K562 (cell line): ENCODE measurements at regions not wholly inside any gene's neighbourhood (a gene's known extent, or its start where the extent isn't known, plus 50 kb on each side); places are given as distances from the start of the nearest gene placed in this dataset.

Experiments
- ATAC-seq: fragments of 200-7000 bp; cut with Tn5 transposase; 3 replicates; pipeline ENCODE4 v1.9.1; 2020; ENCODE audit warnings: moderate library complexity
- BruUV-seq: library from RNA; stranded (reverse); fragments of 400-500 nt; replicated peaks from 2 replicates; lab custom pipeline; 2021; lab: Mats Ljungman, UMichigan
- CTCF ChIA-PET: fragments of 300-600 bp; formaldehyde crosslinking; extraction: SDS; loops from one replicate; lab custom pipeline; 2021; ENCODE audit warnings: low intra/inter-chr PET ratio; lab: Yijun Ruan, JAX
- POLR2A ChIA-PET: fragments of 300-600, 350-650 bp; sonication (Branson Sonifier 250); formaldehyde crosslinking; extraction: SDS; loops from one replicate; lab custom pipeline; 2021; ENCODE audit warnings: antibody characterized with exemption, inconsistent platforms; lab: Yijun Ruan, JAX
- DNase-seq, 4 experiments: peaks; one replicate each; pipeline versions ENCODE4 v3.0.0 to v3.0.0-alpha.2; 2011 to 2018; ENCODE audit warnings: low spot score in 3 of 4, mixed read lengths in 3 of 4; ENCODE audit errors: extremely low read depth in 1 of 4
- FAIRE-seq: peaks from 2 replicates; lab custom pipeline; 2011; peaks lifted over from hg19 to GRCh38; lab: Jason Lieb, UNC
- H2AFZ ChIP-seq: 2 replicates; pipeline ENCODE4 v1.6.0; 2011; ENCODE audit warnings: low read depth, low read length, control low read depth, inconsistent platforms
- H3K27ac ChIP-seq: fragments of 200-600 bp; 3 replicates; pipeline ENCODE4 v1.8.0; 2011; ENCODE audit warnings: low read depth, mild to moderate bottlenecking, control low read depth, inconsistent platforms, low read length, moderate library complexity, mixed read lengths; ENCODE audit errors: extremely low read depth
- H3K27me3 ChIP-seq, 2 experiments: fragments of 300-600 bp in 1 of 2; 2 replicates in 1 of 2; 3 replicates in 1 of 2; pipeline versions ENCODE4 v1.6.0 to v1.8.0; 2011; ENCODE audit warnings: inconsistent platforms in 2 of 2, low read length in 2 of 2, mild to moderate bottlenecking in 1 of 2, mixed read lengths in 1 of 2, moderate library complexity in 1 of 2; ENCODE audit not compliant: control insufficient read depth in 2 of 2, insufficient read depth in 2 of 2
- H3K36me3 ChIP-seq: fragments of 300-600 bp; 3 replicates; pipeline ENCODE4 v1.8.0; 2011; ENCODE audit warnings: mild to moderate bottlenecking, low read length, inconsistent platforms; ENCODE audit not compliant: control insufficient read depth, insufficient read depth
- H3K4me1 ChIP-seq, 2 experiments: fragments of 200-600 bp in 1 of 2; replicated peaks in 1 of 2; 2 replicates in 1 of 2; 3 replicates in 1 of 2; pipeline versions ENCODE4 v1.5.1 to v1.8.0; 2011; ENCODE audit warnings: inconsistent platforms in 2 of 2, low read length in 2 of 2, mild to moderate bottlenecking in 1 of 2, mixed read lengths in 1 of 2, moderate library complexity in 1 of 2; ENCODE audit not compliant: control insufficient read depth in 2 of 2, insufficient read depth in 2 of 2
- H3K4me2 ChIP-seq: 2 replicates; pipeline ENCODE4 v1.6.1; 2011; ENCODE audit warnings: low read length, control low read depth, inconsistent platforms, mixed read lengths; ENCODE audit not compliant: insufficient read depth
- H3K4me3 ChIP-seq: fragments of 200-600 bp; sonication (generic), shearing (Covaris generic); 2 replicates; pipeline ENCODE4 v1.5.1; 2016; ENCODE audit warnings: control low read depth, inconsistent platforms
- H3K79me2 ChIP-seq: fragments of 200-600 bp; 3 replicates; pipeline ENCODE4 v1.8.0; 2011; ENCODE audit warnings: low read length, inconsistent platforms; ENCODE audit not compliant: control insufficient read depth, insufficient read depth
- H3K9ac ChIP-seq, 2 experiments: 2 replicates each; pipeline versions ENCODE4 v1.6.0 to v1.6.1; 2011; ENCODE audit warnings: low read depth in 2 of 2, low read length in 2 of 2, control low read depth in 1 of 2, inconsistent platforms in 1 of 2, mild to moderate bottlenecking in 1 of 2, mixed read lengths in 1 of 2; ENCODE audit not compliant: insufficient read depth in 1 of 2
- H3K9me1 ChIP-seq: one replicate; pipeline ENCODE4 v1.6.0; 2011; ENCODE audit warnings: inconsistent platforms, mild to moderate bottlenecking, low read length, moderate library complexity; ENCODE audit not compliant: control insufficient read depth, insufficient read depth
- H3K9me3 ChIP-seq: replicated peaks from 2 replicates; pipeline ENCODE4 v1.5.1; 2011; ENCODE audit warnings: low read depth, low read length, inconsistent platforms; ENCODE audit not compliant: control insufficient read depth, insufficient read depth
- H4K20me1 ChIP-seq: replicated peaks from 2 replicates; pipeline ENCODE4 v1.6.1; 2011; ENCODE audit warnings: low read length, inconsistent platforms, mixed read lengths; ENCODE audit not compliant: control insufficient read depth, insufficient read depth
- WGBS: fragments of 100-300 bp; shearing (Covaris generic); methylation state at CpG from one replicate; pipeline ENCODE4 v1.1.6; 2016; ENCODE audit warnings: low coverage, mixed read lengths; ENCODE audit not compliant: insufficient coverage; ENCODE audit errors: missing lambda C conversion rate; 5-methylcytosine and 5-hydroxymethylcytosine counted together
- in situ Hi-C: fragments of 300-500 bp; cut with MboI; formaldehyde crosslinking; loops from 4 replicates; pipeline ENCODE4 v1.15.0; 2018; ENCODE audit warnings: inconsistent platforms, mixed read lengths
- intact Hi-C: fragments of 100-400 bp; cut with micrococcal nuclease; formaldehyde crosslinking; loops from 2 replicates; pipeline ENCODE4 v1.14.2; 2022
- TF ChIP-seq, protein P1 (sequence below): fragments of 450-650 bp; formaldehyde crosslinking; conservative IDR thresholded peaks from 2 replicates; pipeline ENCODE4 v1.4.0; 2022; ENCODE audit warnings: mild to moderate bottlenecking, missing genetic modification characterization
- TF ChIP-seq, protein P2 (sequence below): fragments of 200-800 bp; sonication (Bioruptor generic); IDR thresholded peaks from 2 replicates; pipeline ENCODE4 v1.6.1; 2016; ENCODE audit warnings: missing genetic modification characterization, missing compliant biosample characterization
- TF ChIP-seq, protein P3 (sequence below): fragments of 150-350 bp; conservative IDR thresholded peaks from 2 replicates; pipeline ENCODE4 v1.6.1; 2014; ENCODE audit warnings: low read length
- TF ChIP-seq, protein P4 (sequence below): sonication (generic); formaldehyde crosslinking; IDR thresholded peaks from 2 replicates; pipeline ENCODE4 v1.8.1; 2023; ENCODE audit warnings: mild to moderate bottlenecking, missing genetic modification reagents
- TF ChIP-seq, protein P5 (sequence below): fragments of 200-400 bp; formaldehyde crosslinking; IDR thresholded peaks from 2 replicates; pipeline ENCODE4 v1.6.1; 2017; ENCODE audit warnings: mild to moderate bottlenecking, low read depth, low read length, moderate library complexity
- TF ChIP-seq, protein P6 (sequence below): sonication (generic); formaldehyde crosslinking; IDR thresholded peaks from 2 replicates; pipeline ENCODE4 v1.8.1; 2023; ENCODE audit warnings: mild to moderate bottlenecking, missing genetic modification reagents

DNA sequence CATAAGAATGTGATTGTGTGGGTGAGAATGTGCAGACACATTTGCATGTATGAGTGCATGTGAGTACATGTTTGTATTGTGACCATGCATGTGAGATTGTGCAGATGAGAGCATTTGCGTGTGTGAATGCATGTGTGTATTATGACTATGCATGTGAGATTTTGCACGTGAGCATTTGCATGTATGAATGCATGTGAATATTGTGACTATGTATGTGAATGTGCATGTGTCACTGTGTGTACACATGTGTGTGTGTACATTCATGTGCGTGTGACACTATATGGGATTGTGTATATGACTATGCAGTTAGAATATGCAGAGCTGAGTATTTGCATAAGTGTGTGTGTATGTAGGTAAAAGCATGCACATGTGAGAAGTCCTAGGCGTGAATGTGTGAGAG is 381.3 kb upstream of the MAF start:
- POLR2A ChIA-PET, result interaction anchor here (0.8 kb wide), 1 partner anchor 11 kb away, joined by 4 read pairs; no protein-coding TSS in a partner anchor
- TF ChIP-seq, protein P1, sequence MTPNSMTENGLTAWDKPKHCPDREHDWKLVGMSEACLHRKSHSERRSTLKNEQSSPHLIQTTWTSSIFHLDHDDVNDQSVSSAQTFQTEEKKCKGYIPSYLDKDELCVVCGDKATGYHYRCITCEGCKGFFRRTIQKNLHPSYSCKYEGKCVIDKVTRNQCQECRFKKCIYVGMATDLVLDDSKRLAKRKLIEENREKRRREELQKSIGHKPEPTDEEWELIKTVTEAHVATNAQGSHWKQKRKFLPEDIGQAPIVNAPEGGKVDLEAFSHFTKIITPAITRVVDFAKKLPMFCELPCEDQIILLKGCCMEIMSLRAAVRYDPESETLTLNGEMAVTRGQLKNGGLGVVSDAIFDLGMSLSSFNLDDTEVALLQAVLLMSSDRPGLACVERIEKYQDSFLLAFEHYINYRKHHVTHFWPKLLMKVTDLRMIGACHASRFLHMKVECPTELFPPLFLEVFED, result no peak
- TF ChIP-seq, protein P2, sequence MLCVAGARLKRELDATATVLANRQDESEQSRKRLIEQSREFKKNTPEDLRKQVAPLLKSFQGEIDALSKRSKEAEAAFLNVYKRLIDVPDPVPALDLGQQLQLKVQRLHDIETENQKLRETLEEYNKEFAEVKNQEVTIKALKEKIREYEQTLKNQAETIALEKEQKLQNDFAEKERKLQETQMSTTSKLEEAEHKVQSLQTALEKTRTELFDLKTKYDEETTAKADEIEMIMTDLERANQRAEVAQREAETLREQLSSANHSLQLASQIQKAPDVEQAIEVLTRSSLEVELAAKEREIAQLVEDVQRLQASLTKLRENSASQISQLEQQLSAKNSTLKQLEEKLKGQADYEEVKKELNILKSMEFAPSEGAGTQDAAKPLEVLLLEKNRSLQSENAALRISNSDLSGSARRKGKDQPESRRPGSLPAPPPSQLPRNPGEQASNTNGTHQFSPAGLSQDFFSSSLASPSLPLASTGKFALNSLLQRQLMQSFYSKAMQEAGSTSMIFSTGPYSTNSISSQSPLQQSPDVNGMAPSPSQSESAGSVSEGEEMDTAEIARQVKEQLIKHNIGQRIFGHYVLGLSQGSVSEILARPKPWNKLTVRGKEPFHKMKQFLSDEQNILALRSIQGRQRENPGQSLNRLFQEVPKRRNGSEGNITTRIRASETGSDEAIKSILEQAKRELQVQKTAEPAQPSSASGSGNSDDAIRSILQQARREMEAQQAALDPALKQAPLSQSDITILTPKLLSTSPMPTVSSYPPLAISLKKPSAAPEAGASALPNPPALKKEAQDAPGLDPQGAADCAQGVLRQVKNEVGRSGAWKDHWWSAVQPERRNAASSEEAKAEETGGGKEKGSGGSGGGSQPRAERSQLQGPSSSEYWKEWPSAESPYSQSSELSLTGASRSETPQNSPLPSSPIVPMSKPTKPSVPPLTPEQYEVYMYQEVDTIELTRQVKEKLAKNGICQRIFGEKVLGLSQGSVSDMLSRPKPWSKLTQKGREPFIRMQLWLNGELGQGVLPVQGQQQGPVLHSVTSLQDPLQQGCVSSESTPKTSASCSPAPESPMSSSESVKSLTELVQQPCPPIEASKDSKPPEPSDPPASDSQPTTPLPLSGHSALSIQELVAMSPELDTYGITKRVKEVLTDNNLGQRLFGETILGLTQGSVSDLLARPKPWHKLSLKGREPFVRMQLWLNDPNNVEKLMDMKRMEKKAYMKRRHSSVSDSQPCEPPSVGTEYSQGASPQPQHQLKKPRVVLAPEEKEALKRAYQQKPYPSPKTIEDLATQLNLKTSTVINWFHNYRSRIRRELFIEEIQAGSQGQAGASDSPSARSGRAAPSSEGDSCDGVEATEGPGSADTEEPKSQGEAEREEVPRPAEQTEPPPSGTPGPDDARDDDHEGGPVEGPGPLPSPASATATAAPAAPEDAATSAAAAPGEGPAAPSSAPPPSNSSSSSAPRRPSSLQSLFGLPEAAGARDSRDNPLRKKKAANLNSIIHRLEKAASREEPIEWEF (CRISPR knock-in tag), result no peak
- TF ChIP-seq, protein P3, sequence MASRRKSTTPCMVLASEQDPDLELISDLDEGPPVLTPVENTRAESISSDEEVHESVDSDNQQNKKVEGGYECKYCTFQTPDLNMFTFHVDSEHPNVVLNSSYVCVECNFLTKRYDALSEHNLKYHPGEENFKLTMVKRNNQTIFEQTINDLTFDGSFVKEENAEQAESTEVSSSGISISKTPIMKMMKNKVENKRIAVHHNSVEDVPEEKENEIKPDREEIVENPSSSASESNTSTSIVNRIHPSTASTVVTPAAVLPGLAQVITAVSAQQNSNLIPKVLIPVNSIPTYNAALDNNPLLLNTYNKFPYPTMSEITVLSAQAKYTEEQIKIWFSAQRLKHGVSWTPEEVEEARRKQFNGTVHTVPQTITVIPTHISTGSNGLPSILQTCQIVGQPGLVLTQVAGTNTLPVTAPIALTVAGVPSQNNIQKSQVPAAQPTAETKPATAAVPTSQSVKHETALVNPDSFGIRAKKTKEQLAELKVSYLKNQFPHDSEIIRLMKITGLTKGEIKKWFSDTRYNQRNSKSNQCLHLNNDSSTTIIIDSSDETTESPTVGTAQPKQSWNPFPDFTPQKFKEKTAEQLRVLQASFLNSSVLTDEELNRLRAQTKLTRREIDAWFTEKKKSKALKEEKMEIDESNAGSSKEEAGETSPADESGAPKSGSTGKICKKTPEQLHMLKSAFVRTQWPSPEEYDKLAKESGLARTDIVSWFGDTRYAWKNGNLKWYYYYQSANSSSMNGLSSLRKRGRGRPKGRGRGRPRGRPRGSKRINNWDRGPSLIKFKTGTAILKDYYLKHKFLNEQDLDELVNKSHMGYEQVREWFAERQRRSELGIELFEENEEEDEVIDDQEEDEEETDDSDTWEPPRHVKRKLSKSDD, result no peak
- TF ChIP-seq, protein P4, sequence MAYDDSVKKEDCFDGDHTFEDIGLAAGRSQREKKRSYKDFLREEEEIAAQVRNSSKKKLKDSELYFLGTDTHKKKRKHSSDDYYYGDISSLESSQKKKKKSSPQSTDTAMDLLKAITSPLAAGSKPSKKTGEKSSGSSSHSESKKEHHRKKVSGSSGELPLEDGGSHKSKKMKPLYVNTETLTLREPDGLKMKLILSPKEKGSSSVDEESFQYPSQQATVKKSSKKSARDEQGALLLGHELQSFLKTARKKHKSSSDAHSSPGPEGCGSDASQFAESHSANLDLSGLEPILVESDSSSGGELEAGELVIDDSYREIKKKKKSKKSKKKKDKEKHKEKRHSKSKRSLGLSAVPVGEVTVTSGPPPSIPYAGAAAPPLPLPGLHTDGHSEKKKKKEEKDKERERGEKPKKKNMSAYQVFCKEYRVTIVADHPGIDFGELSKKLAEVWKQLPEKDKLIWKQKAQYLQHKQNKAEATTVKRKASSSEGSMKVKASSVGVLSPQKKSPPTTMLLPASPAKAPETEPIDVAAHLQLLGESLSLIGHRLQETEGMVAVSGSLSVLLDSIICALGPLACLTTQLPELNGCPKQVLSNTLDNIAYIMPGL (CRISPR knock-in tag), result no peak
- TF ChIP-seq, protein P5, sequence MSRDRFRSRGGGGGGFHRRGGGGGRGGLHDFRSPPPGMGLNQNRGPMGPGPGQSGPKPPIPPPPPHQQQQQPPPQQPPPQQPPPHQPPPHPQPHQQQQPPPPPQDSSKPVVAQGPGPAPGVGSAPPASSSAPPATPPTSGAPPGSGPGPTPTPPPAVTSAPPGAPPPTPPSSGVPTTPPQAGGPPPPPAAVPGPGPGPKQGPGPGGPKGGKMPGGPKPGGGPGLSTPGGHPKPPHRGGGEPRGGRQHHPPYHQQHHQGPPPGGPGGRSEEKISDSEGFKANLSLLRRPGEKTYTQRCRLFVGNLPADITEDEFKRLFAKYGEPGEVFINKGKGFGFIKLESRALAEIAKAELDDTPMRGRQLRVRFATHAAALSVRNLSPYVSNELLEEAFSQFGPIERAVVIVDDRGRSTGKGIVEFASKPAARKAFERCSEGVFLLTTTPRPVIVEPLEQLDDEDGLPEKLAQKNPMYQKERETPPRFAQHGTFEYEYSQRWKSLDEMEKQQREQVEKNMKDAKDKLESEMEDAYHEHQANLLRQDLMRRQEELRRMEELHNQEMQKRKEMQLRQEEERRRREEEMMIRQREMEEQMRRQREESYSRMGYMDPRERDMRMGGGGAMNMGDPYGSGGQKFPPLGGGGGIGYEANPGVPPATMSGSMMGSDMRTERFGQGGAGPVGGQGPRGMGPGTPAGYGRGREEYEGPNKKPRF, result no peak
- TF ChIP-seq, protein P6, sequence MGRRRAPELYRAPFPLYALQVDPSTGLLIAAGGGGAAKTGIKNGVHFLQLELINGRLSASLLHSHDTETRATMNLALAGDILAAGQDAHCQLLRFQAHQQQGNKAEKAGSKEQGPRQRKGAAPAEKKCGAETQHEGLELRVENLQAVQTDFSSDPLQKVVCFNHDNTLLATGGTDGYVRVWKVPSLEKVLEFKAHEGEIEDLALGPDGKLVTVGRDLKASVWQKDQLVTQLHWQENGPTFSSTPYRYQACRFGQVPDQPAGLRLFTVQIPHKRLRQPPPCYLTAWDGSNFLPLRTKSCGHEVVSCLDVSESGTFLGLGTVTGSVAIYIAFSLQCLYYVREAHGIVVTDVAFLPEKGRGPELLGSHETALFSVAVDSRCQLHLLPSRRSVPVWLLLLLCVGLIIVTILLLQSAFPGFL (CRISPR knock-in tag), result no peak

More for the DNA sequence above, 381.3 kb upstream of the MAF start:
- H3K9me1 ChIP-seq, result no peaks in the 10 kb centered on the region
- H3K79me2 ChIP-seq, result no peaks in the 10 kb centered on the region
- H4K20me1 ChIP-seq, result no peaks in the 10 kb centered on the region
- no peak overlapping the region for H3K4me3 ChIP-seq
- H3K36me3 ChIP-seq, result no peaks in the 10 kb centered on the region
- no peak for ATAC-seq
- no peak overlapping the region for H3K27ac ChIP-seq
- no peaks in the 10 kb centered on the region for H3K9me3 ChIP-seq
- intact Hi-C loops (no loop called here), in situ Hi-C loops (no loop called here)
- H3K27me3 ChIP-seq, result no peaks in the 10 kb centered on the region
- no peak overlapping the region for H3K4me2 ChIP-seq
- 84% methylated on average over 4 of the region's 4 CpGs for WGBS
- H2AFZ ChIP-seq, result no peak overlapping the region
- BruUV-seq, result no TSS peak
- CTCF ChIA-PET, result no interaction called here
- no peak overlapping the region for H3K9ac ChIP-seq
- no peak for FAIRE-seq
- H3K4me1 ChIP-seq, result peaks cover 5 to 15% of the 10 kb centered on the region in 2 experiments
- DNase-seq, result no peak
